A673 (cell line): ENCODE measurements at regions not wholly inside any gene's neighbourhood (a gene's known extent, or its start where the extent isn't known, plus 50 kb on each side); places are given as distances from the start of the nearest gene placed in this dataset.
"Not testable (repeated sequence)": the region's sequence is repeated elsewhere in the genome, so short reads cannot be mapped to it uniquely, and the experiment has no call there.

Experiments used
- BruUV-seq: library from RNA; stranded (reverse); fragments of 400-500 nt; replicated peaks from 2 replicates; lab custom pipeline; 2021; lab: Mats Ljungman, UMichigan
- CTCF ChIA-PET: fragments of 300-600 bp; sonication (Branson Sonifier 250); formaldehyde crosslinking; loops from one replicate; lab custom pipeline; 2022; ENCODE audit warnings: antibody characterized with exemption; lab: Charles Lee
- POLR2A ChIA-PET: fragments of 300-600 bp; sonication (Branson Sonifier 250); formaldehyde crosslinking; loops from one replicate; lab custom pipeline; 2022; ENCODE audit warnings: antibody characterized with exemption; ENCODE audit not compliant: low non-redundant PET; lab: Charles Lee
- DNase-seq: peaks from one replicate; pipeline ENCODE4 v3.0.0-alpha.2; 2015; ENCODE audit warnings: low spot score
- H3K27ac ChIP-seq: fragments of 200-600 bp; sonication (generic); 2 replicates; pipeline ENCODE4 v1.5.1; 2016; ENCODE audit warnings: mixed run types, low read depth, mild to moderate bottlenecking, mixed read lengths, antibody characterized with exemption, low read length; ENCODE audit not compliant: poor library complexity, severe bottlenecking
- H3K27me3 ChIP-seq: fragments of 200-600 bp; sonication (generic); replicated peaks from 2 replicates; pipeline ENCODE4 v1.6.1; 2017; ENCODE audit warnings: mixed run types, low read depth, mild to moderate bottlenecking, mixed read lengths, antibody characterized with exemption, low read length; ENCODE audit not compliant: insufficient read depth, poor library complexity
- H3K36me3 ChIP-seq: fragments of 200-600 bp; sonication (generic); 2 replicates; pipeline ENCODE4 v1.6.1; 2016; ENCODE audit warnings: mixed run types, mild to moderate bottlenecking, mixed read lengths, antibody characterized with exemption, low read length; ENCODE audit not compliant: insufficient read depth, poor library complexity, severe bottlenecking
- H3K4me1 ChIP-seq: fragments of 200-600 bp; sonication (generic); 2 replicates; pipeline ENCODE4 v1.6.1; 2017; ENCODE audit warnings: mixed run types, mild to moderate bottlenecking, mixed read lengths, antibody characterized with exemption, low read length; ENCODE audit not compliant: insufficient read depth, poor library complexity, severe bottlenecking
- H3K4me3 ChIP-seq: fragments of 200-600 bp; sonication (generic); 2 replicates; pipeline ENCODE4 v1.5.1; 2016; ENCODE audit warnings: low read depth, mixed run types, mild to moderate bottlenecking, mixed read lengths, low read length; ENCODE audit not compliant: poor library complexity, severe bottlenecking
- H3K9me3 ChIP-seq: fragments of 200-600 bp; sonication (generic); 2 replicates; pipeline ENCODE4 v1.6.1; 2016; ENCODE audit warnings: mixed run types, low read depth, mild to moderate bottlenecking, mixed read lengths, antibody characterized with exemption, low read length; ENCODE audit not compliant: poor library complexity, severe bottlenecking
- EZH2 ChIP-seq: fragments of 200-600 bp; sonication (generic); IDR thresholded peaks from 2 replicates; pipeline ENCODE4 v1.6.1; 2017; ENCODE audit warnings: borderline replicate concordance, low read depth, mild to moderate bottlenecking, mixed read lengths, antibody characterized with exemption, low read length; ENCODE audit not compliant: poor library complexity, severe bottlenecking
- intact Hi-C: fragments of 100-400 bp; cut with micrococcal nuclease; formaldehyde crosslinking; loops from one replicate; pipeline ENCODE4 v1.10.0; 2022; ENCODE audit not compliant: unreplicated experiment
- TF ChIP-seq, protein P1 (sequence below): fragments of 300-800, 200-600 bp; sonication (generic); conservative IDR thresholded peaks from 2 replicates; pipeline ENCODE4 v1.5.1; 2017; ENCODE audit warnings: low read depth, mild to moderate bottlenecking, antibody characterized with exemption, low read length, moderate library complexity, mixed read lengths

DNA sequence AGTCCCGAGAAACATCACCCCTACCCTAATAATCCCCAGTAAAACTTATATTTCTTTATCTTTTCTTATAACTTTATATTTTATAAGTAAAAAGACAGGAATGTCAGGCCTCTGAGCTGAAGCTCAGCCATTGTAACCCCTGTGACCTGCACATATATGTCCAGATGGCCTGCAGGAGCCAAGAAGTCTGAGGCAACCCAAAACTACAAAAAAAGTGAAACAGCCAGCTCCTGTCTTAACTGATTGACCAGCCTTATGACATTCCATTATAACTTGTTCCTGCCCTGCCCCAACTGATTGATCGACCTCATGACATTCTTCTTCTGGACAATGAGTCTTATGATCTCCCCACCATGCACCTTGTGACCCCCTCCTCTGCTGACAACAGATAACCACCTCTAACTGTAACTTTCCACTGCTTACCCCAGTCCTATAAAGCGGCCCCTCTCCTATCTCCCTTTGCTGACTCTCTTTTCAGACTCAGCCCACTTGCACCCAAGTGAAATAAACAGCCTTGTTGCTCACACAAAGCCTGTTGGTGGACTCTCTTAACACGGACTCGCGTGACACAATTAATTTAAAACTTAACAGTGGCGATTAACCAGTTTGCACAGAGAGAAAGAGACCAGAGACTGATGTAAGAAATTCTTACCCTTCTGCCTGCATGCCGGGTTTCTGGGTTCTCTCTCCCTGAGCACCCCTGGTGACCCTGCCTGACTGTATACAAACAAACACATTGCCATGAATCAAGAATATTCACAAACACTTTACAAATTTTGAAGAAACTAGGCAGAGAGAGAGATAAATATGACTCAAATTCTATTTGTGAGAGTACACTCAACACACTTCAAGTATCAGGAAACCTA lies 1109.2 kb upstream of the TMEM132C start:
- CTCF ChIA-PET, DNase-seq, BruUV-seq: not testable (repeated sequence)

DNA sequence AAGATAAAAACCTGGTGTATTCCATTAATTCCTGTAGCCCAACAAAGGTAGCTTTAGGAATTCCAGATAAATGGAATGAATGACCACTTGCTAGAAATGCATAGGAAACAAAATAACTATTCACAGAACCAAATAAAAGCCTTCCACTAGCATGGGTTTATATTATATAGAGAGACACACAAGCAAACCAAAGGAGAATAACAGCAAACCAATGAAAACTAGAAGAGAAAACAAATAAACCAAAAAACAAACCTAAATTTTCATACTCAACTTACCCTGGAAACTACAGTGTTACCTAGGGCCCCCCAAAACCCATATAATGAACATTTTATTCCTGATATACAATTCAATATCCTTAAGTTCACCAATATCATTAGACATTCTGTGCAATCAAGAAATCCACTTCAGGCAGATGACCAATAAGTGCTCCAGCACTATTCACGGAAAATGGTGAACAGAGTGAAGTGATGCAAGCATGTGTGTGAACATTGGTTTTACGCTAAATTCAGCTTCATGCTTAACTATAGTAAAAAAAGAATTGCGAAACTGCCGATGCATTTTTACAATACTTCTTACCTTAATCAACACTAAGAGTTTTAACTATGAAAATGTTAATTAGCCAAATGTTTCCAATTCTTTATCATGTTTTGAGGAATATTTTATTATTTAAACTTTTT lies 1108.4 kb upstream of the TMEM132C start:
- CTCF ChIA-PET: no interaction called here

More for the DNA sequence above, 1109.2 kb upstream of the TMEM132C start:
- intact Hi-C loops, H3K27ac ChIP-seq, H3K36me3 ChIP-seq, H3K4me3 ChIP-seq, H3K27me3 ChIP-seq, POLR2A ChIA-PET, H3K4me1 ChIP-seq, H3K9me3 ChIP-seq: not testable (repeated sequence)

DNA sequence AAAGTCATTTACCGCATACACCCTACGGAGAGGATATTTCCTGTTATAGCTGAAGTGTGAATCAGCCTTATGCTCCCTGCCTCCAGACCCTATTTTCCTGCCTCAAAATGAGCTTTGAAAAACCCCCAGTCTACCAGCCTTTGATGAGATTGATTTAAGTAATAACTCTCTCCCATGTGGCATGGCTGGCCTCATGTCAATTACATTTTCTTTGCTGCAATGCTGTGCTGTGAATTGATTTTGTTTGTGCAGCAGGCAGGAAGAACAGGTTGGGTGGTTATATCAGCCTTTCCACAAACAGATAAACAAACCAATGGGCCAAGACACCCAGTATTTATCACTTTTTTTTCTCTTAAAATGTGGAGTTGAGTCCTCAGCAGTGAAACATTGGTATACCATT lies 1105.5 kb upstream of the TMEM132C start:
- ChIA-PET POLR2A (no interaction called here), CTCF (no interaction called here)
- H3K36me3 ChIP-seq: no peaks in the 10 kb centered on the region
- H3K9me3 ChIP-seq: no peaks in the 10 kb centered on the region
- no peak for DNase-seq
- H3K27ac ChIP-seq: no peak overlapping the region
- no peaks in the 10 kb centered on the region for H3K27me3 ChIP-seq
- BruUV-seq: no TSS peak
- intact Hi-C loops: no loop called here
- TF ChIP-seq, protein P1, sequence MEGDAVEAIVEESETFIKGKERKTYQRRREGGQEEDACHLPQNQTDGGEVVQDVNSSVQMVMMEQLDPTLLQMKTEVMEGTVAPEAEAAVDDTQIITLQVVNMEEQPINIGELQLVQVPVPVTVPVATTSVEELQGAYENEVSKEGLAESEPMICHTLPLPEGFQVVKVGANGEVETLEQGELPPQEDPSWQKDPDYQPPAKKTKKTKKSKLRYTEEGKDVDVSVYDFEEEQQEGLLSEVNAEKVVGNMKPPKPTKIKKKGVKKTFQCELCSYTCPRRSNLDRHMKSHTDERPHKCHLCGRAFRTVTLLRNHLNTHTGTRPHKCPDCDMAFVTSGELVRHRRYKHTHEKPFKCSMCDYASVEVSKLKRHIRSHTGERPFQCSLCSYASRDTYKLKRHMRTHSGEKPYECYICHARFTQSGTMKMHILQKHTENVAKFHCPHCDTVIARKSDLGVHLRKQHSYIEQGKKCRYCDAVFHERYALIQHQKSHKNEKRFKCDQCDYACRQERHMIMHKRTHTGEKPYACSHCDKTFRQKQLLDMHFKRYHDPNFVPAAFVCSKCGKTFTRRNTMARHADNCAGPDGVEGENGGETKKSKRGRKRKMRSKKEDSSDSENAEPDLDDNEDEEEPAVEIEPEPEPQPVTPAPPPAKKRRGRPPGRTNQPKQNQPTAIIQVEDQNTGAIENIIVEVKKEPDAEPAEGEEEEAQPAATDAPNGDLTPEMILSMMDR: no peak
- TF ChIP-seq EZH2: no peak
- no peaks in the 10 kb centered on the region for H3K4me1 ChIP-seq
- no peak overlapping the region for H3K4me3 ChIP-seq

More for the DNA sequence above, 1108.4 kb upstream of the TMEM132C start:
- H3K4me1 ChIP-seq: no peaks in the 10 kb centered on the region
- H3K9me3 ChIP-seq: no peaks in the 10 kb centered on the region
- no peak overlapping the region for H3K27ac ChIP-seq
- no peak for TF ChIP-seq EZH2
- TF ChIP-seq, protein P1: no peak
- POLR2A ChIA-PET: no interaction called here
- BruUV-seq: no TSS peak
- H3K4me3 ChIP-seq: no peak overlapping the region
- DNase-seq: no peak
- no peaks in the 10 kb centered on the region for H3K27me3 ChIP-seq
- no peaks in the 10 kb centered on the region for H3K36me3 ChIP-seq
- intact Hi-C loops: no loop called here
